Peyer's patch (tissue), 4 donors: ENCODE measurements at regions not wholly inside any gene's neighbourhood (a gene's known extent, or its start where the extent isn't known, plus 50 kb on each side); places are given as distances from the start of the nearest gene placed in this dataset.

ENCODE experiments used
- DNase-seq, 3 donors: peaks; one replicate each; pipeline ENCODE4 v3.0.0-alpha.2; 2017 to 2019
- H3K27ac ChIP-seq, 4 donors: fragments of 200-600 bp; sonication (generic); one replicate each; pipeline ENCODE4 v1.5.1; 2016 to 2019
- H3K27me3 ChIP-seq, 2 donors: fragments of 200-600 bp; sonication (generic); one replicate each; pipeline ENCODE4 v1.5.1; 2019
- H3K36me3 ChIP-seq, 3 donors: fragments of 200-600 bp; sonication (generic); one replicate each; pipeline ENCODE4 v1.5.1; 2016 to 2019
- H3K4me1 ChIP-seq, 4 donors: fragments of 200-600 bp; sonication (generic); one replicate each; pipeline ENCODE4 v1.5.1; 2016 to 2019
- H3K4me3 ChIP-seq, 4 donors: fragments of 200-600 bp; sonication (generic); 1 replicate in 3 of 4; 2 replicates in 1 of 4; pipeline ENCODE4 v1.5.1; 2016 to 2019; ENCODE audit warnings: mild to moderate bottlenecking in 1 of 4
- H3K9me3 ChIP-seq, 4 donors: fragments of 200-600 bp; sonication (generic); one replicate each; pipeline ENCODE4 v1.5.1; 2016 to 2019; ENCODE audit warnings: mild to moderate bottlenecking in 1 of 4
- CTCF ChIP-seq, 6 experiments: fragments of 450-650 bp in 4 of 6; fragments of 200-600 bp in 2 of 6; sonication (generic) in 1 of 6; IDR thresholded peaks; one replicate each; pipeline ENCODE4 v1.5.1; 2017 to 2019; ENCODE audit warnings: antibody characterized with exemption in 6 of 6, mild to moderate bottlenecking in 3 of 6, moderate library complexity in 1 of 6
- POLR2A ChIP-seq, 2 donors: fragments of 450-650 bp; IDR thresholded peaks; one replicate each; pipeline ENCODE4 v1.5.1; 2017; ENCODE audit warnings: antibody characterized with exemption in 2 of 2, mild to moderate bottlenecking in 2 of 2, moderate library complexity in 2 of 2

DNA sequence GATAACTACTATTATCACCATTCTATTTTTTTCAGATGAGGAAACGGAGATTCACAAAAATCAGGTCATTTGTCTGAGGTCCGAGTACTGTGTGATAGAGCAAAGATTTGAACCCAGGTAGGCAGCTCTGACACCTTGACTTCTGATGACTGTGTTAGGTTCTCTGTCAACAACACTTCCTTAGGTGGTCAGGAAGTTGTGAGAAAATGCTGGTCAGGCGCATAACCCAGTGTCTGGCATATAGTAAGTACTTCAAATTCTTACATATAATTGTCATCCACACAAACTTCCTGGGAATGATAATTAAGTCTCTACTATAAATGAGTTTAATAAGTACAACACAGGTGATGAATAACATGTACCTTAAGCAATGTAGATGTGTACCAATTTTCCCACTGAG is 381.5 kb downstream of the NEBL start:
- Histone ChIP-seq H3K4me1 (no peaks in the 10 kb centered on the region), H3K27ac (no peak overlapping the region), H3K9me3 (no peaks in the 10 kb centered on the region), H3K4me3 (no peak overlapping the region), H3K27me3 (no peaks in the 10 kb centered on the region), H3K36me3 (no peaks in the 10 kb centered on the region)
- DNase-seq = no peak
- TF ChIP-seq POLR2A (IDR thresholded peaks at IDR 0.05) = no peak
- TF ChIP-seq CTCF (IDR thresholded peaks at IDR 0.05) = no peak

DNA sequence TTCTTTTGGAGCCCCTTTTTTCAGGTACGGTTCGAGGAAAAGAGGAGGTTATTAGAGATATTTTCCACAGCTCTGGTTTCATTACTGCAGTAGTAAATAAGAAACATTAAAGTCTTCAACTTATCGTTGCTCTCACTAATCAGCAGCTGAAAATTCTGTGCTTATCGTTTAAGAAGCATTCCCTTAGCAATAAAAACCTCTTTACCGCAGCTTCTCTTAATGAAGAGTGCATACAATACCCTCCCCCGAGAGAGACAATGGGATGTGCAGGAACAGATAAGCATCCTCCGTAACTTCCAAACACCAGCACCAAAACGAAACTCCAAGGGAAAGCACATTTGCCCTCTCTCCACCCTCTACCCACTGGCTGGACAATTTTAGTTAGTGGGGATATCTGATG is 384.5 kb downstream of the NEBL start:
- H3K27ac ChIP-seq = no peak overlapping the region
- H3K36me3 ChIP-seq = no peaks in the 10 kb centered on the region
- no peaks in the 10 kb centered on the region for H3K4me1 ChIP-seq
- H3K4me3 ChIP-seq = no peak overlapping the region
- no peak for DNase-seq
- H3K9me3 ChIP-seq = no peaks in the 10 kb centered on the region
- H3K27me3 ChIP-seq = no peaks in the 10 kb centered on the region
- TF ChIP-seq CTCF (IDR thresholded peaks at IDR 0.05) (no peak), POLR2A (IDR thresholded peaks at IDR 0.05) (no peak)

DNA sequence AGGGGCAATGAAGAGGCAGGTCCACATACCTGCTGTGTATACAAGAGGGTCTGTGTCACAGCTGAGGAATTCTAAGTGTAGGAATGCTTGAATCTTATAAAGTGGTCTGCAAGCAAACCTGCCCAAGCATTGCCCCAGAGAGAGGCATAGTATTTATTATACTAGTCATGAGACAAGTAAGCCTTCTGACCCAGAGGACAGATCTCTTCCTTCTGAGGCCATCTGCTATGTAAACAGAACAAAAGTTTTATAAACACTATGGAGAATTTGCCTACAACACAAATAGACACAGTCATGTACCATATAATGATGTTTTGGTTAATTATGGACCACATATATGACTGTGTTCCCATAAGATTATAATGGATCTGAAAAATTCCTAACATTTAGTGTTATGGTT is 388.2 kb downstream of the NEBL start:
- H3K4me1 ChIP-seq = no peaks in the 10 kb centered on the region
- H3K27ac ChIP-seq = no peak overlapping the region
- H3K27me3 ChIP-seq = no peaks in the 10 kb centered on the region
- H3K4me3 ChIP-seq = no peak overlapping the region
- TF ChIP-seq CTCF (IDR thresholded peaks at IDR 0.05) (no peak), POLR2A (IDR thresholded peaks at IDR 0.05) (no peak)
- H3K36me3 ChIP-seq = no peaks in the 10 kb centered on the region
- no peaks in the 10 kb centered on the region for H3K9me3 ChIP-seq
- no peak for DNase-seq

DNA sequence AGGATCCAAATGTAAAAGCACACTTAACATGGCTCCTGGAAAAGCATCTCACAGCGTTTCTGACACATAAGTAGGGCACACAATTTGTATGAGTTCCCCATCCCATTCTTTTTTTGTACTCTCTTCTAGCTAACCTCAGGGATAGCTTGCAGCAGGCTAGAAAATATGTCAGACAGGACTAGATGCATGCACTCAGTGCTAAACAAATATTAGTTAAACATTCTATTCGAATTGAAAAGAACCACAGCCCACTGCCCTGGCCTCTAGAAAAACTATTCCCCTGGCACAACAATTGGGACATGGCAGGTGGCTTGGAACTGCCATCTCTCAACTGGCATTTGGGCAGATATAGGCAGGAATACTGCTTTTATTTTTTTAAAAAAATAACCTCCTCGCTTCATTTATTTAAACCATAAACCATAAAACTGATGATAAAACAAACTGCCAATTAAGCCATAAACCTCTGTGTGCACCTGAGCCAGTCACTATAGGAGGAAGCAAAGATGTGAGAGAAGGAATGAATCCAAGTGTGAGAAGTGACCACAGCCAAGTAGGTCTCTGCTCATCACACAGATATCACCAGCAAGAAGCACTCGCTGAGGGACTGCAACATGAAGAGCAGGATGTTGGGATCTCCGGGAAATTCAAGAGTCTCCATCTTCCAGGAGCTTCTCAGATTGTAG is 394.1 kb downstream of the NEBL start:
- Histone ChIP-seq H3K4me3 (no peak overlapping the region), H3K27me3 (no peaks in the 10 kb centered on the region), H3K36me3 (no peaks in the 10 kb centered on the region), H3K27ac (no peak overlapping the region), H3K4me1 (no peaks in the 10 kb centered on the region), H3K9me3 (no peaks in the 10 kb centered on the region)
- TF ChIP-seq POLR2A (IDR thresholded peaks at IDR 0.05) = no peak
- no peak for TF ChIP-seq CTCF (IDR thresholded peaks at IDR 0.05)
- DNase-seq = no peak

DNA sequence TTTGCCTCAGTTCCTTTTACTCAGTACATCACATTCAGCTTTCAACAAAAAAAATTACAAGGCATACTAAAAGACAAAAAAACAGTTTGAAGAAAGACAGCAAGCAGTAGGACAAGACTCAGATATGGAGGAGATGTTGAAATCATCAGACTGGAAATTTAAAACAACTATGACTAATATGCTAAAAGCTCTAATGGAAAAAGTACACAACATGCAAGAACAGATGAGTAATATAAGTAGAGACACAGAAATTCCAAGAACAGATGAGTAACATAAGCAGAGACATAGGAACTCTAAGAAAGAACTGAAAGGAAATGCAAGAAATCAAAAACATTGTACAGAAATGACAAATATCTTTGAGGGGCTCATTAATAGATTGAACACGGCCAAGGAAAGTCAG is 402.6 kb downstream of the NEBL start:
- H3K27ac ChIP-seq = no peak overlapping the region
- H3K9me3 ChIP-seq = no peaks in the 10 kb centered on the region
- H3K4me1 ChIP-seq = no peaks in the 10 kb centered on the region
- no peaks in the 10 kb centered on the region for H3K36me3 ChIP-seq
- no peak overlapping the region for H3K4me3 ChIP-seq
- no peak for DNase-seq
- no peaks in the 10 kb centered on the region for H3K27me3 ChIP-seq
- TF ChIP-seq POLR2A (IDR thresholded peaks at IDR 0.05) = no peak
- TF ChIP-seq CTCF (IDR thresholded peaks at IDR 0.05) = no peak

GRCh38 chr10:20492447-20492846 is 404.7 kb downstream of the NEBL start:
- Histone ChIP-seq H3K9me3 (no peaks in the 10 kb centered on the region), H3K27ac (no peak overlapping the region), H3K27me3 (no peaks in the 10 kb centered on the region), H3K36me3 (no peaks in the 10 kb centered on the region), H3K4me1 (no peaks in the 10 kb centered on the region), H3K4me3 (no peak overlapping the region)
- no peak for DNase-seq
- no peak for TF ChIP-seq CTCF (IDR thresholded peaks at IDR 0.05)
- no peak for TF ChIP-seq POLR2A (IDR thresholded peaks at IDR 0.05)
